Colonic mucosa (tissue), 4 donors: ENCODE measurements at regions not wholly inside any gene's neighbourhood (a gene's known extent, or its start where the extent isn't known, plus 50 kb on each side); places are given as distances from the start of the nearest gene placed in this dataset.
"Not testable (repeated sequence)": the region's sequence is repeated elsewhere in the genome, so short reads cannot be mapped to it uniquely, and the experiment has no call there.

Source experiments
- DNase-seq: peaks from one replicate; pipeline ENCODE4 v3.0.0-alpha.2; 2020
- H3K27ac ChIP-seq: fragments of 200-600 bp; one replicate; pipeline ENCODE4 v1.8.0; 2021
- H3K27me3 ChIP-seq: fragments of 200-600 bp; one replicate; pipeline ENCODE4 v1.8.0; 2021
- H3K36me3 ChIP-seq: fragments of 200-600 bp; one replicate; pipeline ENCODE4 v1.8.0; 2021
- H3K4me1 ChIP-seq: fragments of 200-600 bp; one replicate; pipeline ENCODE4 v1.8.0; 2021; ENCODE audit warnings: mild to moderate bottlenecking
- H3K4me3 ChIP-seq: fragments of 200-600 bp; one replicate; pipeline ENCODE4 v1.8.0; 2021
- H3K9ac ChIP-seq, 2 donors: one replicate each; pipeline ENCODE4 v1.7.0; 2013; ENCODE audit warnings: control low read depth in 2 of 2, low read depth in 2 of 2, low read length in 2 of 2
- H3K9me3 ChIP-seq: fragments of 200-600 bp; one replicate; pipeline ENCODE4 v1.8.0; 2021
- CTCF ChIP-seq: fragments of 200-600 bp; IDR thresholded peaks from one replicate; pipeline ENCODE4 v1.8.0; 2022; ENCODE audit warnings: antibody characterized with exemption, mild to moderate bottlenecking
- intact Hi-C: fragments of 100-400 bp; cut with DNase I; formaldehyde crosslinking; loops from one replicate; pipeline ENCODE4 v1.14.1; 2022
- donor health status: healthy.
- donor health status: DM: no; HTN: no; CAD: no.
- donor health status: DM: no; HTN: no; CAD: no.

- DNase-seq, result no peak
- no peaks in the 10 kb centered on the region for H3K4me1 ChIP-seq
- no peaks in the 10 kb centered on the region for H3K36me3 ChIP-seq
- no peak overlapping the region for H3K9ac ChIP-seq
- no peaks in the 10 kb centered on the region for H3K27me3 ChIP-seq
- no peak for TF ChIP-seq CTCF
- H3K9me3 ChIP-seq, result no peaks in the 10 kb centered on the region
- no peak overlapping the region for H3K27ac ChIP-seq
- H3K4me3 ChIP-seq, result no peak overlapping the region
- intact Hi-C loops, result no loop called here
Measured at GRCh38 chr2:225231900-225232299, 167.6 kb upstream of the NYAP2 start.

- H3K4me3 ChIP-seq, H3K4me1 ChIP-seq, H3K36me3 ChIP-seq, intact Hi-C loops, H3K27ac ChIP-seq, H3K9ac ChIP-seq, H3K9me3 ChIP-seq, DNase-seq, H3K27me3 ChIP-seq: not testable (repeated sequence)
Measured at GRCh38 chr2:225229346-225229745, 170.2 kb upstream of the NYAP2 start.

GRCh38 chr2:225226441-225226840 is 173.1 kb upstream of the NYAP2 start:
- no peaks in the 10 kb centered on the region for H3K36me3 ChIP-seq
- H3K27ac ChIP-seq, result no peak overlapping the region
- H3K9me3 ChIP-seq, result no peaks in the 10 kb centered on the region
- no peak for TF ChIP-seq CTCF
- H3K27me3 ChIP-seq, result no peaks in the 10 kb centered on the region
- DNase-seq, result no peak
- H3K4me3 ChIP-seq, result no peak overlapping the region
- H3K9ac ChIP-seq, result no peak overlapping the region
- no peaks in the 10 kb centered on the region for H3K4me1 ChIP-seq
- intact Hi-C loops, result no loop called here

GRCh38 chr2:225223301-225223700 is 176.2 kb upstream of the NYAP2 start:
- H3K36me3 ChIP-seq, result no peaks in the 10 kb centered on the region
- intact Hi-C loops, result no loop called here
- H3K27me3 ChIP-seq, result no peaks in the 10 kb centered on the region
- no peak overlapping the region for H3K9ac ChIP-seq
- no peak overlapping the region for H3K4me3 ChIP-seq
- H3K4me1 ChIP-seq, result no peaks in the 10 kb centered on the region
- no peak for DNase-seq
- no peaks in the 10 kb centered on the region for H3K9me3 ChIP-seq
- TF ChIP-seq CTCF, result no peak
- H3K27ac ChIP-seq, result no peak overlapping the region

- H3K9me3 ChIP-seq, result no peaks in the 10 kb centered on the region
- no peak overlapping the region for H3K9ac ChIP-seq
- no peaks in the 10 kb centered on the region for H3K27me3 ChIP-seq
- H3K4me1 ChIP-seq, result no peaks in the 10 kb centered on the region
- H3K36me3 ChIP-seq, result no peaks in the 10 kb centered on the region
- no peak for DNase-seq
- intact Hi-C loops, result no loop called here
- H3K27ac ChIP-seq, result no peak overlapping the region
- no peak for TF ChIP-seq CTCF
- no peak overlapping the region for H3K4me3 ChIP-seq
Measured at GRCh38 chr2:225207471-225207870, 165.2 kb upstream of the DOCK10 start.

GRCh38 chr2:225207043-225207442 is 164.8 kb upstream of the DOCK10 start:
- Histone ChIP-seq H3K36me3 (no peaks in the 10 kb centered on the region), H3K4me3 (no peak overlapping the region), H3K27me3 (no peaks in the 10 kb centered on the region), H3K9ac (no peak overlapping the region), H3K4me1 (no peaks in the 10 kb centered on the region), H3K9me3 (no peaks in the 10 kb centered on the region), H3K27ac (no peak overlapping the region)
- DNase-seq, result no peak
- intact Hi-C loops, result no loop called here
- no peak for TF ChIP-seq CTCF
